IPS DF 4.7 (cell line): ENCODE measurements at regions not wholly inside any gene's neighbourhood (a gene's known extent, or its start where the extent isn't known, plus 50 kb on each side); places are given as distances from the start of the nearest gene placed in this dataset.
"Not testable (repeated sequence)": the region's sequence is repeated elsewhere in the genome, so short reads cannot be mapped to it uniquely, and the experiment has no call there.

Experiments
- DNase-seq: peaks from one replicate; pipeline ENCODE4 v3.0.0-alpha.2; 2013; ENCODE audit warnings: low spot score; ENCODE audit errors: extremely low read depth

GRCh38 chr16:87143661-87144121 lies 173.5 kb downstream of the C16orf95 start:
- DNase-seq: no peak

GRCh38 chr16:87144232-87144631 lies 173.0 kb downstream of the C16orf95 start:
- DNase-seq: no peak

GRCh38 chr16:87145181-87146176 lies 171.7 kb downstream of the C16orf95 start:
- DNase-seq: no peak

- DNase-seq: no peak
Measured at GRCh38 chr16:87146676-87147075, 170.5 kb downstream of the C16orf95 start.

- DNase-seq: no peak
Measured at GRCh38 chr16:87149051-87149450, 168.1 kb downstream of the C16orf95 start.

GRCh38 chr16:87150262-87150661 lies 166.9 kb downstream of the C16orf95 start:
- DNase-seq: no peak

- DNase-seq: no peak
Measured at GRCh38 chr16:87150681-87151280, 166.4 kb downstream of the C16orf95 start.

GRCh38 chr16:87152221-87152755 lies 164.9 kb downstream of the C16orf95 start:
- no peak for DNase-seq

GRCh38 chr16:87153326-87153725 lies 163.9 kb downstream of the C16orf95 start:
- DNase-seq: no peak

GRCh38 chr16:87155315-87155714 lies 161.9 kb downstream of the C16orf95 start:
- not testable (repeated sequence) for DNase-seq

- no peak for DNase-seq
Measured at GRCh38 chr16:87156195-87156594, 161.0 kb downstream of the C16orf95 start.

- DNase-seq: no peak
Measured at GRCh38 chr16:87160234-87160636, 157.0 kb downstream of the C16orf95 start.

GRCh38 chr16:87160701-87161337 lies 156.4 kb downstream of the C16orf95 start:
- DNase-seq: no peak

GRCh38 chr16:87161410-87161809 lies 155.8 kb downstream of the C16orf95 start:
- DNase-seq: not testable (repeated sequence)

GRCh38 chr16:87161822-87162676 lies 155.1 kb downstream of the C16orf95 start:
- DNase-seq: no peak

GRCh38 chr16:87162799-87163198 lies 154.4 kb downstream of the C16orf95 start:
- not testable (repeated sequence) for DNase-seq

GRCh38 chr16:87163637-87164036 lies 153.6 kb downstream of the C16orf95 start:
- DNase-seq: no peak

- no peak for DNase-seq
Measured at GRCh38 chr16:87165151-87165550, 152.0 kb downstream of the C16orf95 start.

GRCh38 chr16:87165885-87166284 lies 151.3 kb downstream of the C16orf95 start:
- DNase-seq: no peak

GRCh38 chr16:87166321-87166720 lies 150.9 kb downstream of the C16orf95 start:
- no peak for DNase-seq

GRCh38 chr16:87166934-87167333 lies 150.3 kb downstream of the C16orf95 start:
- no peak for DNase-seq
